ENCODE measurements at regions not wholly inside any gene's neighbourhood (a gene's known extent, or its start where the extent isn't known, plus 50 kb on each side); places are given as distances from the start of the nearest gene placed in this dataset.

DNA sequence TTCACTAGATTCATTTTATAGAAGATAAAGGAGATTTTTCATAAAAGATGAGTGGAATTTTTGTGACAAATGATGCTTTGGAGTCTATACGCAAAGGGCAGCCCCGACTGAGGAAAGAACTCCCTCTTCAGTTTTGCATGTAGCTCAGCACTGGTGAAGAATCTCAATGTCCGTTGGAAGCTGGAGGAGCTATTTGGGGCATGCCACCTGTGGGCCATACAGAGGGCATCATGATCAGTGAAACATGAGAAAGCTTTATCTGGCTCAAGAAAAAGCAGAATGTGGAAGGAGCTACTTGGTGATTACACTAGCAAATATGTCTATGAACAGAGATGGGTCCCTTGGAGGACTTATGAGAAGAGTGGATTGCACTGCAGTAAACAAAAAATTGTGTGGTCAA, 1359.3 kb downstream of the REEP3 start:
- H3K9me3 ChIP-seq (ENCODE audit: control insufficient read depth, insufficient read depth, low read depth, low read length): no peaks in the 10 kb centered on the region
- no peaks in the 10 kb centered on the region for H3K4me1 ChIP-seq (ENCODE audit: control insufficient read depth, insufficient read depth, low read length)
- POLR2A ChIA-PET: no interaction called here
- H3K36me3 ChIP-seq (ENCODE audit: control insufficient read depth in 2 of 2, insufficient read depth in 1 of 2, low read length in 2 of 2): no peaks in the 10 kb centered on the region
- no peak for TF ChIP-seq RBAK (tag by site-specific recombination; IDR thresholded peaks at IDR 0.05)
- TF ChIP-seq, protein P1, sequence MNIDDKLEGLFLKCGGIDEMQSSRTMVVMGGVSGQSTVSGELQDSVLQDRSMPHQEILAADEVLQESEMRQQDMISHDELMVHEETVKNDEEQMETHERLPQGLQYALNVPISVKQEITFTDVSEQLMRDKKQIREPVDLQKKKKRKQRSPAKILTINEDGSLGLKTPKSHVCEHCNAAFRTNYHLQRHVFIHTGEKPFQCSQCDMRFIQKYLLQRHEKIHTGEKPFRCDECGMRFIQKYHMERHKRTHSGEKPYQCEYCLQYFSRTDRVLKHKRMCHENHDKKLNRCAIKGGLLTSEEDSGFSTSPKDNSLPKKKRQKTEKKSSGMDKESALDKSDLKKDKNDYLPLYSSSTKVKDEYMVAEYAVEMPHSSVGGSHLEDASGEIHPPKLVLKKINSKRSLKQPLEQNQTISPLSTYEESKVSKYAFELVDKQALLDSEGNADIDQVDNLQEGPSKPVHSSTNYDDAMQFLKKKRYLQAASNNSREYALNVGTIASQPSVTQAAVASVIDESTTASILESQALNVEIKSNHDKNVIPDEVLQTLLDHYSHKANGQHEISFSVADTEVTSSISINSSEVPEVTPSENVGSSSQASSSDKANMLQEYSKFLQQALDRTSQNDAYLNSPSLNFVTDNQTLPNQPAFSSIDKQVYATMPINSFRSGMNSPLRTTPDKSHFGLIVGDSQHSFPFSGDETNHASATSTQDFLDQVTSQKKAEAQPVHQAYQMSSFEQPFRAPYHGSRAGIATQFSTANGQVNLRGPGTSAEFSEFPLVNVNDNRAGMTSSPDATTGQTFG (tag by site-specific recombination; IDR thresholded peaks at IDR 0.05; ENCODE audit: borderline replicate concordance): no peak
- no peak for TF ChIP-seq SCRT2 (tag by site-specific recombination; IDR thresholded peaks at IDR 0.05)
- TF ChIP-seq ZNF558 (tag by site-specific recombination; IDR thresholded peaks at IDR 0.05): no peak
- TF ChIP-seq ZNF837 (tag by site-specific recombination; IDR thresholded peaks at IDR 0.05): no peak
- TF ChIP-seq ZBTB7A (tag by site-specific recombination; IDR thresholded peaks at IDR 0.05; ENCODE audit: low read depth): no peak
- no peak for TF ChIP-seq ZNF571 (tag by site-specific recombination; IDR thresholded peaks at IDR 0.05)
- no peak overlapping the region for H3K27ac ChIP-seq (ENCODE audit: extremely low read depth, low read depth, low read length)
- CTCF ChIA-PET: no interaction called here
- H3K4me3 ChIP-seq (ENCODE audit: low read depth, low read length): no peak overlapping the region

- Histone ChIP-seq H3K27ac (ENCODE audit: extremely low read depth, low read depth, low read length) (no peak overlapping the region), H3K36me3 (ENCODE audit: control insufficient read depth in 2 of 2, insufficient read depth in 1 of 2, low read length in 2 of 2) (no peaks in the 10 kb centered on the region), H3K4me1 (ENCODE audit: control insufficient read depth, insufficient read depth, low read length) (no peaks in the 10 kb centered on the region), H3K4me3 (ENCODE audit: low read depth, low read length) (no peak overlapping the region), H3K9me3 (ENCODE audit: control insufficient read depth, insufficient read depth, low read depth, low read length) (no peaks in the 10 kb centered on the region)
- POLR2A ChIA-PET: no interaction called here
- TF ChIP-seq, protein P1 (tag by site-specific recombination; IDR thresholded peaks at IDR 0.05; ENCODE audit: borderline replicate concordance): no peak
- no peak for TF ChIP-seq ZNF747 (tag by site-specific recombination; IDR thresholded peaks at IDR 0.05)
- TF ChIP-seq ZNF621 (tag by site-specific recombination; IDR thresholded peaks at IDR 0.05): no peak
- no peak for TF ChIP-seq ZNF214 (tag by site-specific recombination; IDR thresholded peaks at IDR 0.05; ENCODE audit: borderline replicate concordance)
- no peak for TF ChIP-seq ZNF239 (tag by site-specific recombination; IDR thresholded peaks at IDR 0.05)
- no peak for TF ChIP-seq GLI4 (tag by site-specific recombination; IDR thresholded peaks at IDR 0.05)
- TF ChIP-seq ZNF280C (tag by site-specific recombination; IDR thresholded peaks at IDR 0.05): no peak
- TF ChIP-seq ZNF473 (tag by site-specific recombination; IDR thresholded peaks at IDR 0.05): no peak
- no peak for TF ChIP-seq ZNF426 (tag by site-specific recombination; IDR thresholded peaks at IDR 0.05)
- CTCF ChIA-PET: no interaction called here
Observed at GRCh38 chr10:64881257-64881656, 1360.1 kb downstream of the REEP3 start.

GRCh38 chr10:64896582-64896981, 1375.4 kb downstream of the REEP3 start:
- POLR2A ChIA-PET: no interaction called here
- CTCF ChIA-PET: interaction anchor here (0.6 kb wide), 1 partner anchor 36 kb away, joined by 3 read pairs; no protein-coding TSS in a partner anchor
- Histone ChIP-seq H3K27ac (ENCODE audit: extremely low read depth, low read depth, low read length) (no peak overlapping the region), H3K9me3 (ENCODE audit: control insufficient read depth, insufficient read depth, low read depth, low read length) (no peaks in the 10 kb centered on the region), H3K36me3 (ENCODE audit: control insufficient read depth in 2 of 2, insufficient read depth in 1 of 2, low read length in 2 of 2) (no peaks in the 10 kb centered on the region), H3K4me3 (ENCODE audit: low read depth, low read length) (no peak overlapping the region), H3K4me1 (ENCODE audit: control insufficient read depth, insufficient read depth, low read length) (no peaks in the 10 kb centered on the region)
- no peak for TF ChIP-seq ZNF610 (tag by site-specific recombination; IDR thresholded peaks at IDR 0.05; ENCODE audit: borderline replicate concordance)
- TF ChIP-seq ZFP3 (tag by site-specific recombination; IDR thresholded peaks at IDR 0.05; ENCODE audit: low read depth): no peak
- no peak for TF ChIP-seq ZNF121 (tag by site-specific recombination; IDR thresholded peaks at IDR 0.05)
- no peak for TF ChIP-seq ZNF792 (tag by site-specific recombination; IDR thresholded peaks at IDR 0.05)
- no peak for TF ChIP-seq ZNF416 (tag by site-specific recombination; IDR thresholded peaks at IDR 0.05)
- TF ChIP-seq, protein P2, sequence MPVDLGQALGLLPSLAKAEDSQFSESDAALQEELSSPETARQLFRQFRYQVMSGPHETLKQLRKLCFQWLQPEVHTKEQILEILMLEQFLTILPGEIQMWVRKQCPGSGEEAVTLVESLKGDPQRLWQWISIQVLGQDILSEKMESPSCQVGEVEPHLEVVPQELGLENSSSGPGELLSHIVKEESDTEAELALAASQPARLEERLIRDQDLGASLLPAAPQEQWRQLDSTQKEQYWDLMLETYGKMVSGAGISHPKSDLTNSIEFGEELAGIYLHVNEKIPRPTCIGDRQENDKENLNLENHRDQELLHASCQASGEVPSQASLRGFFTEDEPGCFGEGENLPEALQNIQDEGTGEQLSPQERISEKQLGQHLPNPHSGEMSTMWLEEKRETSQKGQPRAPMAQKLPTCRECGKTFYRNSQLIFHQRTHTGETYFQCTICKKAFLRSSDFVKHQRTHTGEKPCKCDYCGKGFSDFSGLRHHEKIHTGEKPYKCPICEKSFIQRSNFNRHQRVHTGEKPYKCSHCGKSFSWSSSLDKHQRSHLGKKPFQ (tag by site-specific recombination; IDR thresholded peaks at IDR 0.05): no peak
- no peak for TF ChIP-seq ZNF624 (tag by site-specific recombination; IDR thresholded peaks at IDR 0.05)
- TF ChIP-seq, protein P3, sequence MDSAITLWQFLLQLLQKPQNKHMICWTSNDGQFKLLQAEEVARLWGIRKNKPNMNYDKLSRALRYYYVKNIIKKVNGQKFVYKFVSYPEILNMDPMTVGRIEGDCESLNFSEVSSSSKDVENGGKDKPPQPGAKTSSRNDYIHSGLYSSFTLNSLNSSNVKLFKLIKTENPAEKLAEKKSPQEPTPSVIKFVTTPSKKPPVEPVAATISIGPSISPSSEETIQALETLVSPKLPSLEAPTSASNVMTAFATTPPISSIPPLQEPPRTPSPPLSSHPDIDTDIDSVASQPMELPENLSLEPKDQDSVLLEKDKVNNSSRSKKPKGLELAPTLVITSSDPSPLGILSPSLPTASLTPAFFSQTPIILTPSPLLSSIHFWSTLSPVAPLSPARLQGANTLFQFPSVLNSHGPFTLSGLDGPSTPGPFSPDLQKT (IDR thresholded peaks at IDR 0.05; ENCODE audit: borderline replicate concordance, low read depth, low read length): no peak
- no peak for TF ChIP-seq ZNF184 (tag by site-specific recombination; IDR thresholded peaks at IDR 0.05)
